ENCODE measurements at regions not wholly inside any gene's neighbourhood (a gene's known extent, or its start where the extent isn't known, plus 50 kb on each side); places are given as distances from the start of the nearest gene placed in this dataset.

GRCh38 chr14:76933515-76933914, 95.0 kb downstream of the IRF2BPL start:
- H3K27me3 ChIP-seq (replicated peaks in 1 of 7), result no peaks in the 10 kb centered on the region
- H3K4me1 ChIP-seq, result peaks cover 9 to 30% (median 18%) of the 10 kb centered on the region in 6 donors
- TF ChIP-seq CTCF (IDR thresholded peaks at IDR 0.05 in 8 of 11, conservative IDR thresholded peaks at IDR 0.05 in 3 of 11), result no peak
- TF ChIP-seq POLR2AphosphoS5 (IDR thresholded peaks at IDR 0.05), result no peak
- no peak for TF ChIP-seq POLR2A (IDR thresholded peaks at IDR 0.05)
- DNase-seq, result no peak
- no peaks in the 10 kb centered on the region for H3K36me3 ChIP-seq
- H3K27ac ChIP-seq, result no peak overlapping the region
- 77 to 84% (median 82%) methylated on average over 5 of the region's 5 CpGs for WGBS, 5 donors
- H3K9me3 ChIP-seq, result no peaks in the 10 kb centered on the region
- H3K4me3 ChIP-seq, result no peak overlapping the region
- intact Hi-C loops (cut with DNase I; ENCODE audit: low total_unique reads), result no loop called here

GRCh38 chr14:76931631-76932402, 96.7 kb downstream of the IRF2BPL start:
- H3K4me1 ChIP-seq, result peaks cover 12 to 47% (median 34%) of the 10 kb centered on the region in 6 donors
- H3K36me3 ChIP-seq, result no peaks in the 10 kb centered on the region
- intact Hi-C loops (cut with DNase I; ENCODE audit: low total_unique reads), result no loop called here
- H3K9me3 ChIP-seq, result no peaks in the 10 kb centered on the region
- H3K27ac ChIP-seq, result no peak overlapping the region
- no peaks in the 10 kb centered on the region for H3K27me3 ChIP-seq (replicated peaks in 1 of 7)
- no peak overlapping the region for H3K4me3 ChIP-seq
- DNase-seq, result no peak
- WGBS, 5 donors, result 80 to 88% (median 83%) methylated on average over 9 of the region's 9 CpGs
- TF ChIP-seq CTCF (IDR thresholded peaks at IDR 0.05 in 8 of 11, conservative IDR thresholded peaks at IDR 0.05 in 3 of 11) (no peak), POLR2A (IDR thresholded peaks at IDR 0.05) (no peak), POLR2AphosphoS5 (IDR thresholded peaks at IDR 0.05) (no peak)

- Histone ChIP-seq H3K4me1 (peaks cover 12 to 60% (median 44%) of the 10 kb centered on the region in 6 donors), H3K27me3 (replicated peaks in 1 of 7) (no peaks in the 10 kb centered on the region), H3K27ac (peak overlapping the region in 3 of 8 donors; percentile 5 to 40 (median 25)), H3K9me3 (no peaks in the 10 kb centered on the region), H3K4me3 (no peak overlapping the region), H3K36me3 (no peaks in the 10 kb centered on the region)
- TF ChIP-seq POLR2A (IDR thresholded peaks at IDR 0.05) (no peak), POLR2AphosphoS5 (IDR thresholded peaks at IDR 0.05) (no peak), CTCF (IDR thresholded peaks at IDR 0.05 in 8 of 11, conservative IDR thresholded peaks at IDR 0.05 in 3 of 11) (no peak)
- intact Hi-C loops (cut with DNase I; ENCODE audit: low total_unique reads), result no loop called here
- WGBS, 5 donors, result 86 to 95% (median 91%) methylated on average over 9 of the region's 9 CpGs
- no peak for DNase-seq
Measured at GRCh38 chr14:76930549-76930948, 98.0 kb downstream of the IRF2BPL start.

GRCh38 chr14:76929927-76930326, 98.6 kb downstream of the IRF2BPL start:
- 16 to 25% (median 19%) methylated on average over 8 of the region's 8 CpGs for WGBS, 5 donors
- no peaks in the 10 kb centered on the region for H3K9me3 ChIP-seq
- peaks cover 12 to 64% (median 45%) of the 10 kb centered on the region in 6 donors for H3K4me1 ChIP-seq
- no peak for DNase-seq
- intact Hi-C loops (cut with DNase I; ENCODE audit: low total_unique reads), result no loop called here
- peak in 1 of 3 donors; percentile 21 for TF ChIP-seq POLR2AphosphoS5 (IDR thresholded peaks at IDR 0.05)
- TF ChIP-seq POLR2A (IDR thresholded peaks at IDR 0.05), result no peak
- TF ChIP-seq CTCF (IDR thresholded peaks at IDR 0.05 in 8 of 11, conservative IDR thresholded peaks at IDR 0.05 in 3 of 11), result no peak
- no peak overlapping the region for H3K4me3 ChIP-seq
- no peaks in the 10 kb centered on the region for H3K27me3 ChIP-seq (replicated peaks in 1 of 7)
- no peaks in the 10 kb centered on the region for H3K36me3 ChIP-seq
- peak overlapping the region in 4 of 8 donors; percentile 5 to 40 (median 25) for H3K27ac ChIP-seq
